HCT116 (cell line): ENCODE measurements at regions not wholly inside any gene's neighbourhood (a gene's known extent, or its start where the extent isn't known, plus 50 kb on each side); places are given as distances from the start of the nearest gene placed in this dataset.

Experiments
- ATAC-seq: fragments of 200-7000 bp; cut with Tn5 transposase; 2 replicates; pipeline ENCODE4 v1.9.1; 2020; ENCODE audit warnings: mild to moderate bottlenecking, moderate library complexity
- BruUV-seq: library from RNA; stranded (reverse); fragments of 400-500 nt; replicated peaks from 2 replicates; lab custom pipeline; 2021; lab: Mats Ljungman, UMichigan
- CTCF ChIA-PET: fragments of 300-600 bp; sonication (Branson Sonifier 250); formaldehyde crosslinking; loops from one replicate; lab custom pipeline; 2021; ENCODE audit warnings: antibody characterized with exemption; lab: Charles Lee
- POLR2A ChIA-PET: fragments of 300-600, 350-600 bp; sonication (Branson Sonifier 250); formaldehyde crosslinking; loops from one replicate; lab custom pipeline; 2021; ENCODE audit warnings: antibody characterized with exemption; lab: Charles Lee
- RAD21 ChIA-PET, 2 experiments: fragments of 300-600 bp; sonication (Branson Sonifier 250); formaldehyde crosslinking; loops; one replicate each; lab custom pipeline; 2023; ENCODE audit warnings: low total read pairs in 2 of 2; ENCODE audit not compliant: uncharacterized antibody in 2 of 2, unreplicated experiment in 2 of 2, low non-redundant PET in 1 of 2; lab: Charles Lee
- DNase-seq: peaks from one replicate; pipeline ENCODE4 v3.0.0-alpha.2; 2010; ENCODE audit warnings: low read depth, low spot score
- H2AFZ ChIP-seq: fragments of 200-600 bp; shearing (Covaris generic), sonication (generic); 2 replicates; pipeline ENCODE4 v1.6.1; 2017; ENCODE audit warnings: low read depth, mixed run types, mixed read lengths, antibody characterized with exemption, low read length; ENCODE audit not compliant: poor library complexity, severe bottlenecking
- H3K27ac ChIP-seq: 2 replicates; pipeline ENCODE4 v1.5.1; 2012; ENCODE audit warnings: low read depth, low read length
- H3K27me3 ChIP-seq: fragments of 200-600 bp; sonication (generic); 2 replicates; pipeline ENCODE4 v1.6.1; 2016; ENCODE audit warnings: mixed run types, low read length, mixed read lengths; ENCODE audit not compliant: insufficient read depth
- H3K36me3 ChIP-seq, 2 experiments: fragments of 200-500 bp in 1 of 2; fragments of 200-600 bp in 1 of 2; sonication (Bioruptor generic) in 1 of 2; sonication (generic) in 1 of 2; 2 replicates each; pipeline versions ENCODE4 v1.5.1 to v1.6.1; 2014 to 2016; ENCODE audit warnings: low read length in 2 of 2, inconsistent platforms in 1 of 2, mixed read lengths in 1 of 2, mixed run types in 1 of 2; ENCODE audit not compliant: insufficient read depth in 2 of 2, control insufficient read depth in 1 of 2
- H3K4me1 ChIP-seq, 2 experiments: fragments of 200-600 bp in 1 of 2; sonication (generic) in 1 of 2; 2 replicates each; pipeline versions ENCODE4 v1.5.1 to v1.6.1; 2012 to 2017; ENCODE audit warnings: low read length in 2 of 2, inconsistent platforms in 1 of 2, mild to moderate bottlenecking in 1 of 2, mixed read lengths in 1 of 2, mixed run types in 1 of 2, moderate library complexity in 1 of 2; ENCODE audit not compliant: insufficient read depth in 2 of 2, control insufficient read depth in 1 of 2
- H3K4me2 ChIP-seq: fragments of 200-600 bp; sonication (generic); 2 replicates; pipeline ENCODE4 v1.6.1; 2017; ENCODE audit warnings: mixed run types, low read length, mixed read lengths
- H3K4me3 ChIP-seq, 2 experiments: fragments of 200-600 bp in 1 of 2; sonication (generic) in 1 of 2; replicated peaks in 1 of 2; 2 replicates each; pipeline ENCODE4 v1.5.1; 2011 to 2016; ENCODE audit warnings: low read length in 2 of 2, control low read depth in 1 of 2, low read depth in 1 of 2, mild to moderate bottlenecking in 1 of 2, mixed read lengths in 1 of 2, mixed run types in 1 of 2
- H3K79me2 ChIP-seq: fragments of 200-600 bp; sonication (generic); 2 replicates; pipeline ENCODE4 v1.6.1; 2017; ENCODE audit warnings: mild to moderate bottlenecking, mixed run types, low read length, moderate library complexity, mixed read lengths; ENCODE audit not compliant: insufficient read depth
- H3K9ac ChIP-seq: fragments of 200-600 bp; sonication (generic); 2 replicates; pipeline ENCODE4 v1.6.1; 2016; ENCODE audit warnings: low read length, mixed read lengths
- H3K9me2 ChIP-seq: fragments of 200-600 bp; sonication (generic), shearing (Covaris generic); 2 replicates; pipeline ENCODE4 v1.6.1; 2017; ENCODE audit warnings: mixed run types, mild to moderate bottlenecking, moderate library complexity; ENCODE audit not compliant: insufficient read depth
- H3K9me3 ChIP-seq, 2 experiments: fragments of 200-500 bp in 1 of 2; fragments of 200-600 bp in 1 of 2; sonication (Bioruptor generic) in 1 of 2; sonication (generic) in 1 of 2; 2 replicates each; pipeline ENCODE4 v1.6.1; 2014 to 2017; ENCODE audit warnings: low read length in 2 of 2, mixed read lengths in 2 of 2, inconsistent platforms in 1 of 2, low read depth in 1 of 2, mild to moderate bottlenecking in 1 of 2, mixed run types in 1 of 2, moderate library complexity in 1 of 2; ENCODE audit not compliant: control insufficient read depth in 1 of 2, insufficient read depth in 1 of 2
- H4K20me1 ChIP-seq: fragments of 200-600 bp; sonication (generic), shearing (Covaris generic); 2 replicates; pipeline ENCODE4 v1.6.1; 2017; ENCODE audit warnings: mixed run types, mild to moderate bottlenecking, moderate library complexity; ENCODE audit not compliant: insufficient read depth
- ATF3 ChIP-seq: IDR thresholded peaks from 2 replicates; pipeline ENCODE4 v1.6.1; 2012
- CBX3 ChIP-seq: IDR thresholded peaks from 2 replicates; pipeline ENCODE4 v1.6.1; 2012; ENCODE audit warnings: low read depth
- CTCF ChIP-seq, 3 experiments: fragments of 200-600 bp in 1 of 3; sonication (generic) in 1 of 3; IDR thresholded peaks in 2 of 3; conservative IDR thresholded peaks in 1 of 3; 2 replicates each; pipeline ENCODE4 v1.5.1; 2012 to 2017; ENCODE audit warnings: low read depth in 2 of 3, low read length in 2 of 3, antibody characterized with exemption in 1 of 3, borderline replicate concordance in 1 of 3, control low read depth in 1 of 3, mild to moderate bottlenecking in 1 of 3, mixed read lengths in 1 of 3, mixed run types in 1 of 3, moderate library complexity in 1 of 3; ENCODE audit not compliant: insufficient read depth in 1 of 3
- EGR1 ChIP-seq: IDR thresholded peaks from 2 replicates; pipeline ENCODE4 v1.6.1; 2012; ENCODE audit warnings: low read depth
- EZH2 ChIP-seq: fragments of 200-600 bp; sonication (generic); IDR thresholded peaks from 2 replicates; pipeline ENCODE4 v1.6.1; 2017; ENCODE audit warnings: antibody characterized with exemption, mixed run types
- JUND ChIP-seq: IDR thresholded peaks from 2 replicates; pipeline ENCODE4 v1.6.1; 2012
- MAX ChIP-seq: IDR thresholded peaks from 2 replicates; pipeline ENCODE4 v1.6.1; 2012
- POLR2AphosphoS5 ChIP-seq: IDR thresholded peaks from 2 replicates; pipeline ENCODE4 v1.6.1; 2011; ENCODE audit warnings: mild to moderate bottlenecking, low read depth, low read length, moderate library complexity
- SRF ChIP-seq: IDR thresholded peaks from 2 replicates; pipeline ENCODE4 v1.6.1; 2012; ENCODE audit warnings: low read depth
- TCF7L2 ChIP-seq: IDR thresholded peaks from 2 replicates; pipeline ENCODE4 v1.7.0; 2011; ENCODE audit warnings: borderline replicate concordance, inconsistent platforms; ENCODE audit not compliant: insufficient read depth, insufficient read length; ENCODE audit errors: extremely low read depth
- YY1 ChIP-seq: IDR thresholded peaks from 2 replicates; pipeline ENCODE4 v1.6.1; 2011; ENCODE audit warnings: low read length, low read depth, moderate library complexity, mild to moderate bottlenecking; ENCODE audit not compliant: insufficient replicate concordance; ENCODE audit errors: extremely low read depth
- ZFX ChIP-seq: fragments of 450-650 bp; IDR thresholded peaks from 2 replicates; pipeline ENCODE4 v1.6.1; 2017
- ZNF274 ChIP-seq: fragments of 200-500 bp; sonication (Bioruptor generic); IDR thresholded peaks from 2 replicates; pipeline ENCODE4 v1.6.1; 2014; ENCODE audit warnings: mild to moderate bottlenecking, low read depth, low read length, inconsistent platforms
- intact Hi-C: fragments of 100-400 bp; cut with micrococcal nuclease; formaldehyde crosslinking; loops from 2 replicates; pipeline ENCODE4 v1.10.0; 2022

GRCh38 chr2:163044114-163044513 lies 205.5 kb upstream of the KCNH7 start:
- Histone ChIP-seq H3K4me2 (no peak overlapping the region), H3K9me2 (no peaks in the 10 kb centered on the region), H3K79me2 (no peaks in the 10 kb centered on the region), H3K36me3 (no peaks in the 10 kb centered on the region), H4K20me1 (no peaks in the 10 kb centered on the region), H2AFZ (no peak overlapping the region), H3K4me3 (no peak overlapping the region), H3K9me3 (no peaks in the 10 kb centered on the region), H3K9ac (no peak overlapping the region), H3K27ac (no peak overlapping the region), H3K4me1 (no peaks in the 10 kb centered on the region), H3K27me3 (0 out of 2 replicates have a peak, but pooled peaks cover 11% of the 10 kb centered on the region)
- CTCF ChIA-PET, result no interaction called here
- DNase-seq (no peak), ATAC-seq (no peak)
- no peak for TF ChIP-seq EGR1
- RAD21 ChIA-PET, result no interaction called here
- no TSS peak for BruUV-seq
- POLR2A ChIA-PET, result no interaction called here
- intact Hi-C loops, result no loop called here

- Histone ChIP-seq H3K36me3 (no peaks in the 10 kb centered on the region), H3K9me2 (no peaks in the 10 kb centered on the region), H3K4me3 (no peak overlapping the region), H3K79me2 (no peaks in the 10 kb centered on the region), H4K20me1 (no peaks in the 10 kb centered on the region), H3K9me3 (no peaks in the 10 kb centered on the region), H3K4me2 (no peak overlapping the region), H3K9ac (no peak overlapping the region), H3K4me1 (no peaks in the 10 kb centered on the region), H3K27ac (no peak overlapping the region), H2AFZ (no peak overlapping the region), H3K27me3 (0 out of 2 replicates have a peak, but pooled peaks cover 11% of the 10 kb centered on the region)
- TF ChIP-seq JUND (no peak), ZFX (no peak), MAX (no peak), TCF7L2 (no peak), CBX3 (no peak), SRF (no peak), ATF3 (no peak), CTCF (IDR thresholded peaks at IDR 0.05 in 2 of 3, conservative IDR thresholded peaks at IDR 0.05 in 1 of 3; ENCODE audit: borderline replicate concordance in 1 of 3, insufficient read depth in 1 of 3, low read depth in 2 of 3, low read length in 2 of 3) (no peak), ZNF274 (no peak), EZH2 (no peak), POLR2AphosphoS5 (no peak), YY1 (no peak)
- no peak for ATAC-seq
- intact Hi-C loops, result no loop called here
- ChIA-PET CTCF (no interaction called here), POLR2A (no interaction called here), RAD21 (no interaction called here)
- BruUV-seq, result no TSS peak
- DNase-seq, result no peak
These were observed 204.6 kb upstream of the KCNH7 start for GRCh38 chr2:163043201-163043600.
